ENCODE measurements at regions not wholly inside any gene's neighbourhood (a gene's known extent, or its start where the extent isn't known, plus 50 kb on each side); places are given as distances from the start of the nearest gene placed in this dataset.

- no peak for TF ChIP-seq CTCF (conservative IDR thresholded peaks at IDR 0.05)
- no peak for TF ChIP-seq EZH2 (IDR thresholded peaks at IDR 0.05; ENCODE audit: low read depth)
These were observed 312.0 kb upstream of the TNP1 start for GRCh38 chr2:217171874-217172273.

Measured in PC-9 (cell line).